Tibial nerve (tissue), 4 donors: ENCODE measurements at regions not wholly inside any gene's neighbourhood (a gene's known extent, or its start where the extent isn't known, plus 50 kb on each side); places are given as distances from the start of the nearest gene placed in this dataset.
"Not testable (repeated sequence)": the region's sequence is repeated elsewhere in the genome, so short reads cannot be mapped to it uniquely, and the experiment has no call there.

Source experiments
- DNase-seq, 2 donors: peaks; one replicate each; pipeline ENCODE4 v3.0.0-alpha.2; 2019; ENCODE audit warnings: low spot score in 2 of 2
- H3K27ac ChIP-seq, 4 donors: fragments of 200-600 bp; sonication (generic) in 3 of 4; one replicate each; pipeline ENCODE4 v1.5.1; 2017 to 2019; ENCODE audit warnings: mild to moderate bottlenecking in 1 of 4
- H3K27me3 ChIP-seq, 2 donors: fragments of 200-600 bp; sonication (generic) in 1 of 2; one replicate each; pipeline versions ENCODE4 v1.5.1 to v1.6.0; 2017 to 2019
- H3K36me3 ChIP-seq, 3 donors: fragments of 200-600 bp; sonication (generic); one replicate each; pipeline ENCODE4 v1.5.1; 2018 to 2019
- H3K4me1 ChIP-seq, 4 donors: fragments of 200-600 bp; sonication (generic) in 3 of 4; one replicate each; pipeline ENCODE4 v1.5.1; 2017 to 2019
- H3K4me3 ChIP-seq, 4 donors: fragments of 200-600 bp; sonication (generic) in 3 of 4; one replicate each; pipeline ENCODE4 v1.5.1; 2017 to 2019; ENCODE audit warnings: mild to moderate bottlenecking in 1 of 4, moderate library complexity in 1 of 4
- H3K9me3 ChIP-seq, 4 donors: fragments of 200-600 bp; sonication (generic) in 3 of 4; one replicate each; pipeline ENCODE4 v1.5.1; 2017 to 2019
- EP300 ChIP-seq, 2 donors: sonication (generic); formaldehyde crosslinking; IDR thresholded peaks; one replicate each; pipeline ENCODE4 v1.6.1; 2017; ENCODE audit warnings: antibody characterized with exemption in 2 of 2, mild to moderate bottlenecking in 1 of 2
- POLR2A ChIP-seq, 2 donors: fragments of 450-650 bp; IDR thresholded peaks; one replicate each; pipeline ENCODE4 v1.6.1; 2017; ENCODE audit warnings: antibody characterized with exemption in 2 of 2, mild to moderate bottlenecking in 2 of 2, moderate library complexity in 2 of 2
- WGBS, 2 donors: methylation state at CpG; one replicate each; pipeline ENCODE4 v1.1.5; 2018; 5-methylcytosine and 5-hydroxymethylcytosine counted together
- TF ChIP-seq, protein P1 (sequence below), 5 experiments: fragments of 200-600 bp in 3 of 5; fragments of 450-650 bp in 2 of 5; sonication (generic) in 3 of 5; IDR thresholded peaks; one replicate each; pipeline ENCODE4 v1.5.1; 2016 to 2019; ENCODE audit warnings: antibody characterized with exemption in 5 of 5, mild to moderate bottlenecking in 3 of 5, moderate library complexity in 2 of 5

DNA sequence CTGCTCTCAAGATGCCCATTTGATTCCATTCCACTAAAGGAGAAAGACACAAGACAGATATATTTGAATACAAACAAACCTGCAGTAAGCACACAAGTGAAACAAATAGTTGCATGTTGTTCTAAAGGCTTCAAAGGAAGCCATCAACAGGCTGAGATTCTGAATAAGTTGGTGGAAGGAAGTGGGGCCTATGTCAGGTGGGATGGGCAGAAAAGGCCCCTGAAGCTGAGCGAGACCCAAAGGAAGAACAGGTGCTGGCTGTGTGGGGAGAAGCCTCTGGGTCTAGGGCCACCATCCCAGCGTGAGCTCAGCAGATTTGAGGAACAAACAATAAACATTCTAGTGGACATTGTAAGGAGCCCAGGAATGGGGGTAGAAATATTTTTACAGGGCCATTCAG lies 82.4 kb upstream of the PLAC8 start:
- no peaks in the 10 kb centered on the region for H3K4me1 ChIP-seq

DNA sequence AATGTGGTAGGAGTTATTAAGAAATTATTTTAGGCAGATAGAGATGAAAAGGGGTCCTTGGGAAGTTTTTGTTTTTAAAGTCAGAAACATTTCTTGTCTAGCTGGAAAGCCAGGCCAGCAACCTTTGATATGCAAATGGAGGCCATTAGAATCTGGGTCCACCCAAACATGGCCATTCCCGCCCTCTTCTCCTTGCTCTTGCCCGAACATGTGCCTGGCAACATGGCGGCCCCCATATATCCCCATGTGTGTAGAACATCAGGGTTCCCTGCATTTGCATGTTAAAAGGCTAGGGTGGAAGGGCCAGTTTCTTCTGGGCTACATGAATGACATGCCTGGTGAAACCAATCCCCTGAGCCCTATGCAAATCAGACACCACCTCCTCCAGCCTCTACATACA lies 80.7 kb upstream of the PLAC8 start:
- no peaks in the 10 kb centered on the region for H3K9me3 ChIP-seq
- no peak for TF ChIP-seq POLR2A (IDR thresholded peaks at IDR 0.05)
- no peak for TF ChIP-seq EP300 (IDR thresholded peaks at IDR 0.05)
- TF ChIP-seq, protein P1, sequence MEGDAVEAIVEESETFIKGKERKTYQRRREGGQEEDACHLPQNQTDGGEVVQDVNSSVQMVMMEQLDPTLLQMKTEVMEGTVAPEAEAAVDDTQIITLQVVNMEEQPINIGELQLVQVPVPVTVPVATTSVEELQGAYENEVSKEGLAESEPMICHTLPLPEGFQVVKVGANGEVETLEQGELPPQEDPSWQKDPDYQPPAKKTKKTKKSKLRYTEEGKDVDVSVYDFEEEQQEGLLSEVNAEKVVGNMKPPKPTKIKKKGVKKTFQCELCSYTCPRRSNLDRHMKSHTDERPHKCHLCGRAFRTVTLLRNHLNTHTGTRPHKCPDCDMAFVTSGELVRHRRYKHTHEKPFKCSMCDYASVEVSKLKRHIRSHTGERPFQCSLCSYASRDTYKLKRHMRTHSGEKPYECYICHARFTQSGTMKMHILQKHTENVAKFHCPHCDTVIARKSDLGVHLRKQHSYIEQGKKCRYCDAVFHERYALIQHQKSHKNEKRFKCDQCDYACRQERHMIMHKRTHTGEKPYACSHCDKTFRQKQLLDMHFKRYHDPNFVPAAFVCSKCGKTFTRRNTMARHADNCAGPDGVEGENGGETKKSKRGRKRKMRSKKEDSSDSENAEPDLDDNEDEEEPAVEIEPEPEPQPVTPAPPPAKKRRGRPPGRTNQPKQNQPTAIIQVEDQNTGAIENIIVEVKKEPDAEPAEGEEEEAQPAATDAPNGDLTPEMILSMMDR (IDR thresholded peaks at IDR 0.05): no peak
- H3K4me1 ChIP-seq: no peaks in the 10 kb centered on the region
- H3K4me3 ChIP-seq: no peak overlapping the region
- no peak overlapping the region for H3K27ac ChIP-seq
- H3K27me3 ChIP-seq: no peaks in the 10 kb centered on the region
- no peaks in the 10 kb centered on the region for H3K36me3 ChIP-seq
- WGBS, 2 donors: 97 to 100% methylated on average over 3 of the region's 3 CpGs
- no peak for DNase-seq

More for the DNA sequence above, 82.4 kb upstream of the PLAC8 start:
- WGBS, 2 donors: 83 to 85% methylated on average over 2 of the region's 2 CpGs
- Histone ChIP-seq H3K27ac (no peak overlapping the region), H3K36me3 (no peaks in the 10 kb centered on the region), H3K4me3 (no peak overlapping the region), H3K9me3 (no peaks in the 10 kb centered on the region), H3K27me3 (no peaks in the 10 kb centered on the region)
- TF ChIP-seq, protein P1 (IDR thresholded peaks at IDR 0.05): no peak
- TF ChIP-seq EP300 (IDR thresholded peaks at IDR 0.05) (no peak), POLR2A (IDR thresholded peaks at IDR 0.05) (no peak)
- no peak for DNase-seq

DNA sequence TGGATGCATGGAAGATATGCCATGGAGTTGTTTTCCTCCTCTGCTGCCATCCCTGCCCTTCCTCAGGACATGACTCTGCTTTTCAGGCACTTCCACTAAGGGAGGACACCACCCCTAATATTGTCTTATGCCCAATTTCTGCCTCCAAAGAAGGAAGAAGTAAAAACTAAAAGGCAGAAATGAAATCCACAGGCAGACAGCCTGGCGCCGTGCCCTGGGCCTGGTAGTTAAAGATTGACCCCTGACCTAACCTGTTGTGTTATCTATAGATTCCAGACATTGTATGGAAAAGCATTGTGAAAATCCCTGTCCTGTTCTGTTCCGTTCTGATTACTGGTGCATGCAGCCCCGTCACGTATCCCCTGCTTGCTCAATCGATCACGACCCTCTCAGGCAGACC lies 80.1 kb upstream of the PLAC8 start:
- WGBS, 2 donors: 67 to 76% methylated on average over 7 of the region's 7 CpGs
- H3K9me3 ChIP-seq, H3K4me1 ChIP-seq, H3K4me3 ChIP-seq, H3K36me3 ChIP-seq, H3K27ac ChIP-seq, H3K27me3 ChIP-seq: not testable (repeated sequence)
- peak in 1 of 2 donors; percentile 17 for DNase-seq

DNA sequence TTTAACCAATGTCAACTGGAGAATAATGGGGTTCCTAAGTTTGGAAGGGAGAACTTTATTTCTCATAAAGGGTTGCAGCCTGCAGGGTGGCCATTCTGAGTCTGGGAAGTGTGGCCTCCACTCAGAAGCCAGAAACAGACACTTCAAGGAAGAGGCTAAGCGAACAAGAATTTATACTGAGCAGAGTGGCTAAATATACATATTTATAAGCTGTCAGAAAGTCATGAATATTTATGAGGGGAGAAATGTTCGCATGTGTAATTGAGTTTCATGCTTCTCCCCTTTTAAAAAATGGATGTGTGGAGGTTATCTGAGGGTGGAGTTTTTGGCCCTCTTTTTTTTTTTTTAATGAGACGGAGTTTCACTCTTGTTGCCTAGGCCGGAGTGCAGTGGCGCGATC lies 78.1 kb upstream of the PLAC8 start:
- Histone ChIP-seq H3K4me1 (no peaks in the 10 kb centered on the region), H3K4me3 (no peak overlapping the region), H3K36me3 (no peaks in the 10 kb centered on the region), H3K9me3 (no peaks in the 10 kb centered on the region), H3K27me3 (no peaks in the 10 kb centered on the region), H3K27ac (no peak overlapping the region)
- TF ChIP-seq POLR2A (IDR thresholded peaks at IDR 0.05) (no peak), EP300 (IDR thresholded peaks at IDR 0.05) (no peak)
- TF ChIP-seq, protein P1 (IDR thresholded peaks at IDR 0.05): no peak
- WGBS, 2 donors: 80 to 88% methylated on average over 6 of the region's 6 CpGs
- DNase-seq: no peak

DNA sequence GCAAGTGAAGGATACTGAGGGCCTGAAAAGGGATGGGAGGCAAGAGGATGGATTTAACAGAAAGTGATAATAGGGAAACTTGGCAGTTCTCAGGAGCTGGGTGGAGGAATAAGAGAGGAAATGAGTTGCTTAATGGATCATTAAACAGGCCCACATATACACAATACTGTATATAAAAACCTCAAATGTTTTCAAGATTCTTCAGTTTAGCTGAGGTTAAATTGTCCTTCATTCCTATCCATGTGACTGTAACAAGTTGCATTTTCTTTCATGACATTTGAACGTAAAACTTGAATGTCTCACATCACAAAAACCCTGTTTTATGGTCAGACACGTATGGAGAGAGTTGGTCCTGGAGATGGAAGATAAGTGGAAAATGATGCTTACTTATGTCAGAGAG lies 76.5 kb upstream of the PLAC8 start:
- H3K9me3 ChIP-seq: no peaks in the 10 kb centered on the region
- DNase-seq: no peak
- 75 to 76% methylated on average over 2 of the region's 2 CpGs for WGBS, 2 donors
- H3K4me1 ChIP-seq: no peaks in the 10 kb centered on the region
- H3K4me3 ChIP-seq: no peak overlapping the region
- TF ChIP-seq, protein P1 (IDR thresholded peaks at IDR 0.05): no peak
- TF ChIP-seq POLR2A (IDR thresholded peaks at IDR 0.05) (no peak), EP300 (IDR thresholded peaks at IDR 0.05) (no peak)
- no peak overlapping the region for H3K27ac ChIP-seq
- no peaks in the 10 kb centered on the region for H3K27me3 ChIP-seq
- H3K36me3 ChIP-seq: no peaks in the 10 kb centered on the region

DNA sequence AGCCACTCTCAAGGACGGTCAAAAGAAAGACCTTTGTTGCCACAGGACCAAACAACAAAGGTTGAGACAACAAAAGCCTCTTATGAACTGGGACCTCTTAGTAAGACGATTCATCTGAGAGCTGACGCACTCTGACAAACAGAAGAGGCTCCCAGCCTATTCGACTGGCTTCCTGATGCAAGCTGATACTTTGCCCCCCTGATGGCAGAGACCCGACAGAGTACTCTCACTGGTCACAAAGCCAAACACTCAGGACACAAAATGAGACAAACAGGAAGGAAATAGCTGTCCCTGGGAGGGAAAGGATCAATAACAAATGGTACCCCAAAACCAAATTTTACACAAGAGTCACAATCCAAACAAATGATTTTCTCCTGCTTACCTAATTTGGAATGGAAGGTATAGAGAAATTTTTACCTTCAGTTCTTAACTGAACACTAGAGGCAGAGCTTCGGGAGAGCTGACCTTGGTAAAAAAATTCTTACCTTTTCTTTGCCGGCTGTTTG lies 75.2 kb upstream of the PLAC8 start:
- no peak for TF ChIP-seq POLR2A (IDR thresholded peaks at IDR 0.05)
- no peak for TF ChIP-seq EP300 (IDR thresholded peaks at IDR 0.05)
- TF ChIP-seq, protein P1 (IDR thresholded peaks at IDR 0.05): no peak
- no peaks in the 10 kb centered on the region for H3K36me3 ChIP-seq
- no peak overlapping the region for H3K27ac ChIP-seq
- no peak overlapping the region for H3K4me3 ChIP-seq
- no peaks in the 10 kb centered on the region for H3K9me3 ChIP-seq
- H3K27me3 ChIP-seq: no peaks in the 10 kb centered on the region
- no peak for DNase-seq
- no peaks in the 10 kb centered on the region for H3K4me1 ChIP-seq
- 57 to 59% methylated on average over 7 of the region's 7 CpGs for WGBS, 2 donors
